HG03280 (cell line): ENCODE measurements at regions not wholly inside any gene's neighbourhood (a gene's known extent, or its start where the extent isn't known, plus 50 kb on each side); places are given as distances from the start of the nearest gene placed in this dataset.

ENCODE experiments used
- ATAC-seq: cut with Tn5 transposase; IDR thresholded peaks from one replicate; pipeline ENCODE4 v1.9.1; 2021; ENCODE audit warnings: mild to moderate bottlenecking, moderate library complexity; ENCODE audit not compliant: unreplicated experiment

GRCh38 chr22:49574205-49574880, 253.3 kb downstream of the BRD1 start:
- ATAC-seq = no peak

GRCh38 chr22:49573109-49573765, 254.4 kb downstream of the BRD1 start:
- no peak for ATAC-seq

GRCh38 chr22:49571326-49571725, 256.3 kb downstream of the BRD1 start:
- ATAC-seq = no peak

- no peak for ATAC-seq
Observed at GRCh38 chr22:49570032-49570848, 257.4 kb downstream of the BRD1 start.

GRCh38 chr22:49569286-49570031, 258.2 kb downstream of the BRD1 start:
- ATAC-seq = no peak

- ATAC-seq = no peak
Observed at GRCh38 chr22:49568751-49569285, 258.9 kb downstream of the BRD1 start.

- ATAC-seq = no peak
Observed at GRCh38 chr22:49567899-49568750, 259.5 kb downstream of the BRD1 start.

GRCh38 chr22:49566693-49567092, 261.0 kb downstream of the BRD1 start:
- ATAC-seq = no peak

- ATAC-seq = no peak
Observed at GRCh38 chr22:49566141-49566541, 261.5 kb downstream of the BRD1 start.

- no peak for ATAC-seq
Observed at GRCh38 chr22:49565516-49565855, 262.2 kb downstream of the BRD1 start.

GRCh38 chr22:49564666-49565515, 262.8 kb downstream of the BRD1 start:
- no peak for ATAC-seq

- no peak for ATAC-seq
Observed at GRCh38 chr22:49564054-49564453, 263.6 kb downstream of the BRD1 start.

- no peak for ATAC-seq
Observed at GRCh38 chr22:49562685-49563249, 264.9 kb downstream of the BRD1 start.

- ATAC-seq = no peak
Observed at GRCh38 chr22:49561976-49562375, 265.7 kb downstream of the BRD1 start.

- ATAC-seq = no peak
Observed at GRCh38 chr22:49561338-49561737, 266.3 kb downstream of the BRD1 start.

- no peak for ATAC-seq
Observed at GRCh38 chr22:49555526-49555925, 272.1 kb downstream of the BRD1 start.

- ATAC-seq = no peak
Observed at GRCh38 chr22:49554741-49555140, 272.9 kb downstream of the BRD1 start.

GRCh38 chr22:49554296-49554625, 273.4 kb downstream of the BRD1 start:
- ATAC-seq = no peak
